Activated T-cell treated with anti-CD3 and anti-CD28 coated beads for 48 hours (primary cell): ENCODE measurements at regions not wholly inside any gene's neighbourhood (a gene's known extent, or its start where the extent isn't known, plus 50 kb on each side); places are given as distances from the start of the nearest gene placed in this dataset.

Experiments
- DNase-seq: peaks from one replicate; pipeline ENCODE4 v3.0.0-alpha.2; 2020; ENCODE audit warnings: low read depth

- no peak for DNase-seq
Measured at GRCh38 chr16:82240111-82240510, 70.1 kb upstream of the MPHOSPH6 start.

- no peak for DNase-seq
Measured at GRCh38 chr16:82236875-82237274, 66.9 kb upstream of the MPHOSPH6 start.

- DNase-seq: no peak
Measured at GRCh38 chr16:82236415-82236814, 66.4 kb upstream of the MPHOSPH6 start.

- no peak for DNase-seq
Measured at GRCh38 chr16:82232806-82233205, 62.8 kb upstream of the MPHOSPH6 start.

- DNase-seq: no peak
Measured at GRCh38 chr16:82231008-82231787, 61.2 kb upstream of the MPHOSPH6 start.

- peak; percentile 55 for DNase-seq
Measured at GRCh38 chr16:82229800-82230619, 60.0 kb upstream of the MPHOSPH6 start.

GRCh38 chr16:82226327-82226726, 56.3 kb upstream of the MPHOSPH6 start:
- DNase-seq: no peak

GRCh38 chr16:82224821-82225220, 54.8 kb upstream of the MPHOSPH6 start:
- no peak for DNase-seq

- DNase-seq: no peak
Measured at GRCh38 chr16:82220541-82220940, 50.5 kb upstream of the MPHOSPH6 start.
